Heart left ventricle (tissue), 13 donors: ENCODE measurements at regions not wholly inside any gene's neighbourhood (a gene's known extent, or its start where the extent isn't known, plus 50 kb on each side); places are given as distances from the start of the nearest gene placed in this dataset.

Source experiments
- CTCF ChIP-seq, 12 donors: fragments of 200-600 bp; sonication (generic) in 4 of 12; IDR thresholded peaks; one replicate each; pipeline versions ENCODE4 v1.5.0 to v1.8.0; 2018 to 2022; ENCODE audit warnings: antibody characterized with exemption in 12 of 12, mild to moderate bottlenecking in 5 of 12
- POLR2A ChIP-seq, 2 donors: fragments of 450-650 bp; IDR thresholded peaks; one replicate each; pipeline ENCODE4 v1.6.1; 2017; ENCODE audit warnings: antibody characterized with exemption in 2 of 2, mild to moderate bottlenecking in 2 of 2, moderate library complexity in 2 of 2
- donor health status: ischemic (EF 13 %, LVEDD 7.1; RV severe dilation, severe dysfunction).
- donor health status: DM: no; HTN: yes; CAD: no.
- donor health status: DM: no; HTN: no; CAD: no.
- donor health status: ischemic (EF 25% LVEDD 6.9; RV normal size, moderate dysfunction).
- donor health status: ischemic (EF 25% LVEDD 5.7; RV mildly dilated, moderate dysfunction).
- donor health status: ischemic (EF 35%, LVEDD 5.7; RV mildly dilated, moderate dysfunction).
- donor health status: nonischemic (EF 11% LVEDD 7.7; RV severe dilation, severe dysfunction).
- donor health status: DM: yes; HTN: yes; CAD: no.
- donor health status: PGD.
- donor health status: ischemic (EF 29% LVEDD 5.4; RV normal size, mild dysfunction).
- donor health status: nonischemic (EF 23%, LVEDD 6.1; RV moderate dilation, normal function).

- no peak for TF ChIP-seq POLR2A (IDR thresholded peaks at IDR 0.05)
- TF ChIP-seq CTCF (IDR thresholded peaks at IDR 0.05), result no peak
Observed at GRCh38 chr6:102493485-102493884, 1100.0 kb downstream of the GRIK2 start.
